GM12892 (cell line): ENCODE measurements at regions not wholly inside any gene's neighbourhood (a gene's known extent, or its start where the extent isn't known, plus 50 kb on each side); places are given as distances from the start of the nearest gene placed in this dataset.

Experiments
- POLR2A ChIP-seq: IDR thresholded peaks from 2 replicates; pipeline ENCODE4 v1.6.1; 2011; ENCODE audit warnings: low read depth, low read length, control low read depth
- POLR2AphosphoS5 ChIP-seq: IDR thresholded peaks from 2 replicates; pipeline ENCODE4 v1.6.1; 2011; ENCODE audit warnings: low read depth, low read length, control low read depth

DNA sequence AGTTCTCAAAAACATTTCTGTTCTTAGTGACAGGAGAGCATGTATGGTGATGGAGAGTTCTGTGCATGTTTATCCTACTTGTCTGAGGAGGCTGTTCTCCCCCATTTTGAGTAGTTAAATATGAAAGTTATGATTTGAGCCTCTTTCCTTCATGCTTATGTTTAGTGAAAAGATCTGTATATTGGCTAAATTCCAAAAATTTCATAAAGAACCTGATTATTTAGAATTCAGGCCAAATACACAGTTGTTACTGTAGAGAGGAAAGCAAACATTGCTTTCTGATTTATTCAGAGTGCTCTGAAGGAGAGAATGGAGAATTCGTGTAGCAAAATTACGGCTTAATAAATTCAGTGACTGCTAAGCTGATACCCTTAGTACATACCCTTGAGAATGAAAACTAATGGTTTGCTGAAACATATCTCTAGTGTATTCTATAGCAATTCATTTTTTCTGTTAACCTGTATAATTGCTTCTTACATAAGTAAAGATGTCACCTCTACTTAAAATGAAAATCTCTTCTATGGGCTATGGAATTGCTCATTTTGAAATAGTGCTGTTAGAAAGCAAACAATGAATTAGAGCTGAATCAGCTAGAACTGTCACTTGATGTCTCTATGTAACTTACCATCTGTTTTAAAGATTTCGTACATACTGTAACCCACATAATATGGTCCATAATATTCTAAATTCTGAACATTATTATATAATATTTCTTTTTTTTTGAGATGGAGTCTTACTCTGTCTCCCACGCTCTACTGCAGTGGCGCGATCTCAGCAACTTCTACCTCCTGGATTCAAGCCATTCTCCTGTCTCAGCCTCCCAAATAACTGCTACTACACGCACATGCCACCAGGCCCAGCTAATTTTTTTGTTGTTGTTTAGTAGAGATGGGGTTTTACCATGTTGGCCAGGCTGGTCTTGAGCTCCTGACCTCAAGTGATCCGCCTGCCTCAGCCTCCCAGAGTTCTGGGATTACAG is 417.0 kb upstream of the RGS6 start:
- TF ChIP-seq POLR2AphosphoS5 (no peak), POLR2A (no peak)
